ENCODE measurements at regions not wholly inside any gene's neighbourhood (a gene's known extent, or its start where the extent isn't known, plus 50 kb on each side); places are given as distances from the start of the nearest gene placed in this dataset.

DNA sequence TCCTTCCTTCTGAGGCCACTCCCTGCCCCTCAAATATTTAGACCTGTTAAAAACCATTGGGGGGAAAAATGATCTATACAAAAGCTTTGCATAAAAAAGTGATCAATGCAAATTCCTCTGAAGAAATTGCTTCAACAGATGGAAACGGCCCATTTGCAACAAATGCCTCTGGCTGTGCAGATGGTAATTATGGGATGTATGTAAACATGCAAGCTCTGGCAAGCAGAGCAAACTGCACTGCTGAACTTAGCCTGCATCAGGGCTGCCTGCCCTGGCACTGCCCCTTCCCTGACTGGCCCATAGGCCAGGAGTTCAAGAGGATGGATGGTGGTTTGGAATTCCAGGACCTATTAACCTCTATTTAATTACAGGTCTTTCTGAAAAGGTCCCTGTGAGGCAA lies 388.7 kb downstream of the MIAT start:
- TF ChIP-seq SIN3A (IDR thresholded peaks at IDR 0.05; ENCODE audit: borderline replicate concordance, insufficient read depth, low read length) = no peak
- no peak for TF ChIP-seq FOXP2 (optimal IDR thresholded peaks at IDR 0.05; ENCODE audit: borderline replicate concordance, extremely low read depth, extremely low read length, insufficient read depth)
- TF ChIP-seq, protein P1, sequence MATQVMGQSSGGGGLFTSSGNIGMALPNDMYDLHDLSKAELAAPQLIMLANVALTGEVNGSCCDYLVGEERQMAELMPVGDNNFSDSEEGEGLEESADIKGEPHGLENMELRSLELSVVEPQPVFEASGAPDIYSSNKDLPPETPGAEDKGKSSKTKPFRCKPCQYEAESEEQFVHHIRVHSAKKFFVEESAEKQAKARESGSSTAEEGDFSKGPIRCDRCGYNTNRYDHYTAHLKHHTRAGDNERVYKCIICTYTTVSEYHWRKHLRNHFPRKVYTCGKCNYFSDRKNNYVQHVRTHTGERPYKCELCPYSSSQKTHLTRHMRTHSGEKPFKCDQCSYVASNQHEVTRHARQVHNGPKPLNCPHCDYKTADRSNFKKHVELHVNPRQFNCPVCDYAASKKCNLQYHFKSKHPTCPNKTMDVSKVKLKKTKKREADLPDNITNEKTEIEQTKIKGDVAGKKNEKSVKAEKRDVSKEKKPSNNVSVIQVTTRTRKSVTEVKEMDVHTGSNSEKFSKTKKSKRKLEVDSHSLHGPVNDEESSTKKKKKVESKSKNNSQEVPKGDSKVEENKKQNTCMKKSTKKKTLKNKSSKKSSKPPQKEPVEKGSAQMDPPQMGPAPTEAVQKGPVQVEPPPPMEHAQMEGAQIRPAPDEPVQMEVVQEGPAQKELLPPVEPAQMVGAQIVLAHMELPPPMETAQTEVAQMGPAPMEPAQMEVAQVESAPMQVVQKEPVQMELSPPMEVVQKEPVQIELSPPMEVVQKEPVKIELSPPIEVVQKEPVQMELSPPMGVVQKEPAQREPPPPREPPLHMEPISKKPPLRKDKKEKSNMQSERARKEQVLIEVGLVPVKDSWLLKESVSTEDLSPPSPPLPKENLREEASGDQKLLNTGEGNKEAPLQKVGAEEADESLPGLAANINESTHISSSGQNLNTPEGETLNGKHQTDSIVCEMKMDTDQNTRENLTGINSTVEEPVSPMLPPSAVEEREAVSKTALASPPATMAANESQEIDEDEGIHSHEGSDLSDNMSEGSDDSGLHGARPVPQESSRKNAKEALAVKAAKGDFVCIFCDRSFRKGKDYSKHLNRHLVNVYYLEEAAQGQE (IDR thresholded peaks at IDR 0.05; ENCODE audit: insufficient read depth in 1 of 2, low read depth in 2 of 2, low read length in 2 of 2) = no peak
- TF ChIP-seq TAF1 (IDR thresholded peaks at IDR 0.05; ENCODE audit: borderline replicate concordance, insufficient read depth, low read length) = no peak
- no peak for TF ChIP-seq POLR2AphosphoS5 (IDR thresholded peaks at IDR 0.05; ENCODE audit: low read depth, low read length)

DNA sequence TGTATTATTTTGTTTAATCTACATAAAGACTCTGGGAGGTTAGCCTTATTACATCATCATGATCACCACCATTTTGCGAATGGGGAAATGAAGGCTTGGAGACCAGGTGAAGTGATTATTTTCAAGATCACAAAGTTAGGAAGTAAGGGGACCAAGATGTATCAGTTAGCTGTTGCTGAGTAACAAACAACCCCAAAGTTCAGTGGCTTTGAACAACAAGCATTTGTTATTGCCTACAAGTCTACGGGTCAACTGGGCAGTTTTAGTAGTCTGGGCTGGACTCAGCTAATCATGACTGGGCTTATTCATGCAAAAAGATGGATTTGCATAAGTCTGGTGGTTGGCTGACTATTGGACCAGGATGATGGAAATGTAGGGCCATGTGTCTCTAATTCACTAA lies 389.2 kb downstream of the MIAT start:
- no peak for TF ChIP-seq POLR2AphosphoS5 (IDR thresholded peaks at IDR 0.05; ENCODE audit: low read depth, low read length)

DNA sequence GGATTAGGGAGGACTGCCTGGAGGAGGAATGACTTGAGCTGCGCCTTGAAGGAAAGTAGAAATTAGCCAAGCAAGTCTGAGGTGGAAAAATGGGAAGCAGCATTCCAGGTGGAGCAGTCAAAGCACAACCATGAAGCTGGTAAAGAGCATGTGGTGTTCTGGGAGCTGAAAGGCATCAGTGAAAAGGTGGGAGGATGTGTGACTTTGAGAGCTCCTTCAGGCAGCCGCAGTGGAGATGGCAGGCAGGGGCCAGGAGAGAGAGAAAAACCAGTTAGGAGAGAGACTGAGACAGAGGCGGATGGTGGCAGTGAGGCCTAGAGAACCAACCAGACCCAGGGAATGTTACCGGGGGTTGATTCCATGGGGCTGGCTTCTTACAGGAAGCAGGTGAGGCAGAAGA lies 393.4 kb downstream of the MIAT start:
- TF ChIP-seq TAF1 (IDR thresholded peaks at IDR 0.05; ENCODE audit: borderline replicate concordance, insufficient read depth, low read length) (no peak), FOXP2 (optimal IDR thresholded peaks at IDR 0.05; ENCODE audit: borderline replicate concordance, extremely low read depth, extremely low read length, insufficient read depth) (no peak), POLR2AphosphoS5 (IDR thresholded peaks at IDR 0.05; ENCODE audit: low read depth, low read length) (no peak), SIN3A (IDR thresholded peaks at IDR 0.05; ENCODE audit: borderline replicate concordance, insufficient read depth, low read length) (no peak)
- TF ChIP-seq, protein P1 (IDR thresholded peaks at IDR 0.05; ENCODE audit: insufficient read depth in 1 of 2, low read depth in 2 of 2, low read length in 2 of 2) = no peak

DNA sequence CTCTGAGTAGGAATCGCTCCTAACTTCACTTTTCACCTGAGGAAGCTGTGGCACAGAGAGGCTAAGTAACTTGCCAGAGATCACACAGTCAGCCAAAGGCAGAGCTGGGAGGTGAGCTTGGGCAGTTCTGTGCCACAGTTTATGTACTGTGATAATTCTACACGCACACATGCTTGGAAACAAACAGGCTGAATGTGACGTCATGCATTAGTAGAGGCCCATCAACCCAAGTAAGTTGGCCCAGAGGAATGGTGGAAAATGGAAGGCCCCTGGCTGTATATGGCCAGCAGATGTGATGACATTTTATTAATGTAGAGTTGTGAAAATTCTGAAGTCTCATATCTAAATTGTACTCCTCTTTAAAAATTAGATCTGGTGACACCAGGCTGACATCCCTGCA lies 394.0 kb downstream of the MIAT start:
- no peak for TF ChIP-seq POLR2AphosphoS5 (IDR thresholded peaks at IDR 0.05; ENCODE audit: low read depth, low read length)
- TF ChIP-seq TAF1 (IDR thresholded peaks at IDR 0.05; ENCODE audit: borderline replicate concordance, insufficient read depth, low read length) = no peak
- TF ChIP-seq SIN3A (IDR thresholded peaks at IDR 0.05; ENCODE audit: borderline replicate concordance, insufficient read depth, low read length) = no peak
- TF ChIP-seq FOXP2 (optimal IDR thresholded peaks at IDR 0.05; ENCODE audit: borderline replicate concordance, extremely low read depth, extremely low read length, insufficient read depth) = no peak
- TF ChIP-seq, protein P1 (IDR thresholded peaks at IDR 0.05; ENCODE audit: insufficient read depth in 1 of 2, low read depth in 2 of 2, low read length in 2 of 2) = no peak

DNA sequence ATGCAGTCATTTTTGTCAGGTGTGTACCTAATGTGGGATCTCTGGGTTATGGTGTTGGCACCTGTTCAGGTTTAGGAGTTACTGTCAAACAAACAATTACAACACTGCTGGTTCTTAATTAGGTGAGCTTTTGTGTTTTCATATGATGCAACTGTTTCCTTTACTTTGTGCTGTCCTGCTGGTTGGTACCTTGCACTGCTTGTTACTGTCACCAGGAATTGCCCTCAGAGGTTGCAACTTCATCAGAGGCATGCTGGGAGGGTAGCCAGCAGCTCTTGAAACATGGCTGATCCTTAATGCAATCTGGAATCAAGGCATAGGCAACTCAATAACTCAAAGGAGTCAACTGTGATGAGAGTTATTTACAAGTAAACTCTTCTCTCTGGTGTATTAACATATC lies 400.3 kb downstream of the MIAT start:
- no peak for TF ChIP-seq SIN3A (IDR thresholded peaks at IDR 0.05; ENCODE audit: borderline replicate concordance, insufficient read depth, low read length)
- TF ChIP-seq, protein P1 (IDR thresholded peaks at IDR 0.05; ENCODE audit: insufficient read depth in 1 of 2, low read depth in 2 of 2, low read length in 2 of 2) = no peak

All from PFSK-1 (cell line).